ENCODE measurements at regions not wholly inside any gene's neighbourhood (a gene's known extent, or its start where the extent isn't known, plus 50 kb on each side); places are given as distances from the start of the nearest gene placed in this dataset.

DNA sequence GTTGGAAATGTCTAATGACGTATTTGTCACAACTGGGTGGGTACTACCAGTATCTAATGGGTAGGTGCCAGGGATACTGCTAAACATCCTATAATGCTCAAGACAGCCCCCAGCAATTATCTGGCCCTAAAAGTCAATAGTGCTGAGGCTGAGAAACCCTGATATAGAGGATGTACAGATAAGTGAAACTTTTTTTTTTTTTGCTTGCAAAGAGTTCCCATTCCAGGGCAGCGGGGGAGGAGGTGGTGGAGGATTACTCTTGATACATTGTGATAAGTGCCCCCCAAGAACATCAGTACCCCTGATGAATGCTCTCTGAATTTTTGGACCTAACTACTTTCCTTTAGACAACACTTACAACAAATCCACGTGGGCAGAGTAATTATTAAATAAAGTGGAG is 329.7 kb upstream of the SPRED2 start:
- TF ChIP-seq, protein P1, sequence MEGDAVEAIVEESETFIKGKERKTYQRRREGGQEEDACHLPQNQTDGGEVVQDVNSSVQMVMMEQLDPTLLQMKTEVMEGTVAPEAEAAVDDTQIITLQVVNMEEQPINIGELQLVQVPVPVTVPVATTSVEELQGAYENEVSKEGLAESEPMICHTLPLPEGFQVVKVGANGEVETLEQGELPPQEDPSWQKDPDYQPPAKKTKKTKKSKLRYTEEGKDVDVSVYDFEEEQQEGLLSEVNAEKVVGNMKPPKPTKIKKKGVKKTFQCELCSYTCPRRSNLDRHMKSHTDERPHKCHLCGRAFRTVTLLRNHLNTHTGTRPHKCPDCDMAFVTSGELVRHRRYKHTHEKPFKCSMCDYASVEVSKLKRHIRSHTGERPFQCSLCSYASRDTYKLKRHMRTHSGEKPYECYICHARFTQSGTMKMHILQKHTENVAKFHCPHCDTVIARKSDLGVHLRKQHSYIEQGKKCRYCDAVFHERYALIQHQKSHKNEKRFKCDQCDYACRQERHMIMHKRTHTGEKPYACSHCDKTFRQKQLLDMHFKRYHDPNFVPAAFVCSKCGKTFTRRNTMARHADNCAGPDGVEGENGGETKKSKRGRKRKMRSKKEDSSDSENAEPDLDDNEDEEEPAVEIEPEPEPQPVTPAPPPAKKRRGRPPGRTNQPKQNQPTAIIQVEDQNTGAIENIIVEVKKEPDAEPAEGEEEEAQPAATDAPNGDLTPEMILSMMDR (IDR thresholded peaks at IDR 0.05) = no peak
- no peak for TF ChIP-seq POLR2A (IDR thresholded peaks at IDR 0.05)
